Spinal cord (tissue), 9 donors: ENCODE measurements at regions not wholly inside any gene's neighbourhood (a gene's known extent, or its start where the extent isn't known, plus 50 kb on each side); places are given as distances from the start of the nearest gene placed in this dataset.
"Not testable (repeated sequence)": the region's sequence is repeated elsewhere in the genome, so short reads cannot be mapped to it uniquely, and the experiment has no call there.

Experiments
- DNase-seq, 6 donors: peaks; one replicate each; pipeline versions ENCODE4 v3.0.0 to v3.0.0-alpha.2; 2013 to 2015; ENCODE audit warnings: low spot score in 6 of 6, low read depth in 4 of 6
- H3K27ac ChIP-seq: one replicate; pipeline ENCODE4 v1.5.1; 2013; ENCODE audit warnings: low read depth, low read length, control low read depth
- H3K27me3 ChIP-seq: one replicate; pipeline ENCODE4 v1.6.1; 2013; ENCODE audit warnings: low read length; ENCODE audit not compliant: control insufficient read depth, insufficient read depth
- H3K36me3 ChIP-seq: one replicate; pipeline ENCODE4 v1.6.1; 2013; ENCODE audit warnings: low read length; ENCODE audit not compliant: control insufficient read depth, insufficient read depth
- H3K4me1 ChIP-seq: one replicate; pipeline ENCODE4 v1.6.1; 2013; ENCODE audit warnings: low read length; ENCODE audit not compliant: control insufficient read depth, insufficient read depth
- H3K4me3 ChIP-seq: one replicate; pipeline ENCODE4 v1.5.1; 2013; ENCODE audit warnings: low read depth, low read length, control low read depth
- H3K9me3 ChIP-seq: one replicate; pipeline ENCODE4 v1.6.1; 2013; ENCODE audit warnings: low read length; ENCODE audit not compliant: control insufficient read depth, insufficient read depth
- WGBS: methylation state at CpG from one replicate; pipeline ENCODE4 v1.1.5; 2013; ENCODE audit warnings: missing lambda C conversion rate; ENCODE audit not compliant: insufficient coverage; 5-methylcytosine and 5-hydroxymethylcytosine counted together
- donor health status: healthy.

GRCh38 chr16:13336335-13336734, 434.9 kb downstream of the SHISA9 start:
- no peak overlapping the region for H3K27ac ChIP-seq
- no peaks in the 10 kb centered on the region for H3K9me3 ChIP-seq
- no CpG with 5 or more reads among the region's 1 CpG for WGBS
- DNase-seq = no peak
- H3K4me3 ChIP-seq = no peak overlapping the region
- no peaks in the 10 kb centered on the region for H3K4me1 ChIP-seq
- H3K36me3 ChIP-seq = no peaks in the 10 kb centered on the region
- no peaks in the 10 kb centered on the region for H3K27me3 ChIP-seq

DNA sequence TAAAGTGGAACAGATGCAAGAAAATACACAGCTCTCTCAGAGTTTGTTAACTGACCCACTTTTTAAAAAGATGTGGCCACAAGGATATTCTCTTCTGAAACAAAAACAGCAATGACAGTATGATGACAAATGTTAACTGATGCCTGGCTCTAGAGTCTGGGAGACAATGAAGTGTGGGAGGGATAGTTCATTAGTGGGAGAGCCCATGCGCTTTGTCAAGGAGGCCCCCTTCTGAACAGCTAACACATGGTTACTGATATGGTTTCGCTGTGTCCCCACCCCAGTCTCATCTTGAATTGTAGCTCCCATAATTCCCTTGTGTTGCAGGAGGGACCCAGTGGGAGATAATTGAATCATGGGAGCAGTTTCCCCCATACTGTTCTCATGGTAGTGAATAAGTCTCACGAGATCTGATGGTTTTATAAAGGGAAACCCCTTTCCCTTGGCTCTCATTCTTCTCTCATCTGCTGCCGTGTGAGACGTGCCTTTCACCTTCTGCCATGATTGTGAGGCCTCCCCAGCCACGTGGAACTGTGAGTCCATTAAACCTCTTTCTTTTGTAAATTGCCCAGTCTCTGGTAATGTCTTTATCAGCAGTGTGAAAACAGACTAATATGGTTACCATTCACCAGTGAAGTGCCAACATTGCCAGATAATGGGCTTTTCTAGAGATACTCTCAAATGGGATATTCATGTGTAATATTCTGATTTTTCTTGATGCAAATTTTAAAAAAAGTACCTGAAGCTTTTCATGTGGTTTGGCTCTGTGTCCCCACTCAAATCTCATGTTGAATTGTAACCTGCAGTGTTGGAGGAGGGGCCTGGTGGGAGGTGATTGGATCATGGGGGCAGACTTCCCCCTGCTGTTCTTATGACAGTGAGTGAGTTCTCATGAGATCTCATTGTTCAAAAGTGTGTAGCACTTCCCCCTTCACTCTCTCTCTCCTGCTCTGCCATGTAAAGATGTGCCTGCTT, 435.8 kb downstream of the SHISA9 start:
- not testable (repeated sequence) for H3K27me3 ChIP-seq, H3K36me3 ChIP-seq, DNase-seq, H3K4me3 ChIP-seq, H3K4me1 ChIP-seq, H3K27ac ChIP-seq, H3K9me3 ChIP-seq
- 82% methylated on average over 2 of the region's 6 CpGs for WGBS

DNA sequence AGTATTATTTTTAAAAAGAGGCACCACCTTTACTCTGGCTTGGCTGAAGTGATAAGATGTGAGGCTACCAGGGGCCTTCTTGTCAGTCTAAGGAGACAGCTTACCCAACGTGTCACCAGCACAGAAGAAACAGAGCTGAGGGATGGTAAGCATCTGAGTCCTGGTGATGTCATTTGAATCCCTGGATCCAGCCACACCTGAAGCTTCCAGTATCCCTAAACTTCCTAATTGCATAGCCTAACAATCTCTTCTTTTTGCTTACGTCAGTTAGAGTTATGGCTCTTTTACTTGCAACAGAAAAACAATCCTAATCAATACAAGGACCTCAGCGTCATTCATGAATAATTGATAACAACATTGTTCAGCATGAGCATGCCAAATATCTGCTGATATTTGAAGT, 436.6 kb downstream of the SHISA9 start:
- Histone ChIP-seq H3K36me3 (no peaks in the 10 kb centered on the region), H3K27me3 (no peaks in the 10 kb centered on the region), H3K27ac (no peak overlapping the region), H3K4me1 (no peaks in the 10 kb centered on the region), H3K4me3 (no peak overlapping the region), H3K9me3 (no peaks in the 10 kb centered on the region)
- DNase-seq = no peak
- WGBS = no CpG with 5 or more reads among the region's 3 CpGs

GRCh38 chr16:13342675-13343074, 441.3 kb downstream of the SHISA9 start:
- no peaks in the 10 kb centered on the region for H3K9me3 ChIP-seq
- 47% methylated on average over 2 of the region's 3 CpGs for WGBS
- H3K36me3 ChIP-seq = no peaks in the 10 kb centered on the region
- H3K4me3 ChIP-seq = no peak overlapping the region
- H3K4me1 ChIP-seq = no peaks in the 10 kb centered on the region
- H3K27me3 ChIP-seq = no peaks in the 10 kb centered on the region
- no peak overlapping the region for H3K27ac ChIP-seq
- DNase-seq = no peak

- Histone ChIP-seq H3K4me1 (no peaks in the 10 kb centered on the region), H3K9me3 (no peaks in the 10 kb centered on the region), H3K4me3 (no peak overlapping the region), H3K36me3 (no peaks in the 10 kb centered on the region), H3K27me3 (no peaks in the 10 kb centered on the region), H3K27ac (no peak overlapping the region)
- no peak for DNase-seq
- WGBS = 67% methylated on average over 1 of the region's 2 CpGs
These were observed 442.6 kb downstream of the SHISA9 start for GRCh38 chr16:13344001-13344400.

DNA sequence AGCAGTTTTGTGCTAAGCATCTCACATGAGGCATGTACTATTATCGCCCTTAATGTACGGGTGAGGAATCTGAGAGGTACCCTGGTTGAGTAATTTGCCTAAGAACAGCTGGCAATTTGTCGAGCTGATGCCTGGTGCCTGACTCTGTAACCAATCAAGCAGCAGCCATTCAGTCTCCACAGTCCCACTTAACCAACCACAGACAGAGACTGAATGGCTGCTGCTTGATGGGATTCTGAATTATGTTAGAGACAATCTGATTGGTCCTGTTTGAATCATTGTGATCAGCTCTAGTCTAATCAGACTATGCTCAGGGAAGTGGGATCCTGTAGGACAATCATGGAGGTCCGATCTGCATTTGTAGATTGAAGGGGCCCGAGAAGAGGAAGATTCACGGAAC, 447.0 kb downstream of the SHISA9 start:
- WGBS = 96% methylated on average over 4 of the region's 6 CpGs
- Histone ChIP-seq H3K36me3 (no peaks in the 10 kb centered on the region), H3K4me1 (no peaks in the 10 kb centered on the region)

DNA sequence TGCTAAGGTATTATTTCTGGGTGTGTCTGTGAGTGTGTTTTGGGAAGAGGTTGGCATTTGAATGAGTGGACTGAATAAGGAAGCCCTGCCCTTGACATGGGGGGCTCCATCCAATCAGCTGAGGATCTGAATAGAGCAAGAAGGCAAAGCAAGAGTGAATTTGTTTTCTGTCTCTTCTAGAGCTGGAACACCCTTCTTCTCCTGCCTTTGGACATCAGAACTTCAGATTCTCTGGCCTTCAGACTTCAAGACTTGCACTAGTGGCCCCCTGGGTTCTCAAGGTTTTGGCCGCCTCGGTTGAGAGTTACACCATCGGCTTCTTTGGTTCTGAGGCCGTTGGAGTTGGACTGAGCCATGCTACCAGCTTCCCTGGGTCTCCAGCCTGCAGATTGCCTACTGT, 448.6 kb downstream of the SHISA9 start:
- H3K36me3 ChIP-seq = no peaks in the 10 kb centered on the region
- no peaks in the 10 kb centered on the region for H3K4me1 ChIP-seq
- H3K27me3 ChIP-seq = no peaks in the 10 kb centered on the region
- H3K4me3 ChIP-seq = no peak overlapping the region
- no peak overlapping the region for H3K27ac ChIP-seq
- H3K9me3 ChIP-seq = no peaks in the 10 kb centered on the region
- no peak for DNase-seq
- WGBS = 100% methylated on average over 4 of the region's 4 CpGs

More for the DNA sequence above, 447.0 kb downstream of the SHISA9 start:
- Histone ChIP-seq H3K4me3 (no peak overlapping the region), H3K9me3 (no peaks in the 10 kb centered on the region), H3K27me3 (no peaks in the 10 kb centered on the region), H3K27ac (no peak overlapping the region)
- no peak for DNase-seq

DNA sequence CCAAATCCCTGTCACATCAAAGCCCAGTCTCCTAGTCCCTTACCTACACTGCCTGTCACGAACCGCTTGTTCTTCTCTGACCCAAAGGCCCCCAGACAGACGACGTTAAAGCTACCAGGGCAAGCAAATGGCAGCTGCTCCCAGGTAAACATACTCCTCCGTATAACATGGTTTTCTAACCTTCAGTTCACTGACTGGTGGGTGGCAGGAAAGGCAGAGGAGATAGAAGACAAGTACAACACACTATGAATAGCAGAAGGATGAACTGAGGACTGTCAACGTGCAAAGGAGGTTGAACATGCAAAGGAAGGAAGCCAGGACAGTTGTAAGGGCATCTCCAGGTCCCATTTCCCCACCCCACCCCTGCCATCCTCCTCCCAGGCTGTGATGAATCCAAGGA, 449.8 kb downstream of the SHISA9 start:
- H3K9me3 ChIP-seq = no peaks in the 10 kb centered on the region
- no peaks in the 10 kb centered on the region for H3K27me3 ChIP-seq
- no peaks in the 10 kb centered on the region for H3K36me3 ChIP-seq
- no peak for DNase-seq
- H3K4me3 ChIP-seq = no peak overlapping the region
- WGBS = no CpG with 5 or more reads among the region's 6 CpGs
- no peak overlapping the region for H3K27ac ChIP-seq
- H3K4me1 ChIP-seq = no peaks in the 10 kb centered on the region

DNA sequence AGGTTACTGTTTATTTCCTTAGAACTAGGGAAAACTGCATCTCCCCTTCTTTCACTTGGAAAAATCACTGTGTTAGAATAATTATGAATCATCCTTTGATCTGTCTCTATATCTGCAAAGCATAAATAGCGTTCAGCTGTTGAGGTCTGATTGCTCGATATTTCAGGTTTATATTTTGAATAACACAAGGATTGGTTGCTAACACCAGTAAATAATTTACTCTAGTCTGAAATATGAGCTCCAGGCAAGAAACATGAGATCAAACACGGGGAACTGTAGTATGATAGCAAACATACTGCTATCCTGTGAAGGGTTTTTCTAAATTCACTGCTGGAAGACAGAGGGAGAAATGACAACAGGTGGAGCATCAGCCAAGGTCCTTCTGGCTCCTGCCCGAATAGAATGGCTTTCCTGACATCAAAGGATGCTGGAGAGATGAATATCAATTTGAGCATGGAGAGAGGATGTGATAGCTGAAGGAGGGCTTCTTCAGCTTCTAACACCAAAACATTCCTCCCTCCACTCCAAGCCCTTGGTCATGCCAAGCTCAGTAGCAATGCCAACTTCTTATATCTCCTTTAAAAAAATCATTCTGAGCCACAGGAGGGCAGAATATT, 450.3 kb downstream of the SHISA9 start:
- DNase-seq = peak in 2 of 6 donors; percentile 9 to 38
- Histone ChIP-seq H3K9me3 (no peaks in the 10 kb centered on the region), H3K27me3 (no peaks in the 10 kb centered on the region), H3K4me1 (no peaks in the 10 kb centered on the region), H3K4me3 (no peak overlapping the region), H3K27ac (no peak overlapping the region), H3K36me3 (no peaks in the 10 kb centered on the region)
- WGBS = 5% methylated on average over 2 of the region's 4 CpGs

GRCh38 chr16:13352796-13353195, 451.4 kb downstream of the SHISA9 start:
- WGBS = 66% methylated on average over 6 of the region's 7 CpGs
- not testable (repeated sequence) for H3K4me1 ChIP-seq, H3K27ac ChIP-seq, H3K36me3 ChIP-seq, DNase-seq, H3K4me3 ChIP-seq, H3K27me3 ChIP-seq, H3K9me3 ChIP-seq
